ENCODE measurements at regions not wholly inside any gene's neighbourhood (a gene's known extent, or its start where the extent isn't known, plus 50 kb on each side); places are given as distances from the start of the nearest gene placed in this dataset.
"Not testable (repeated sequence)": the region's sequence is repeated elsewhere in the genome, so short reads cannot be mapped to it uniquely, and the experiment has no call there.

DNA sequence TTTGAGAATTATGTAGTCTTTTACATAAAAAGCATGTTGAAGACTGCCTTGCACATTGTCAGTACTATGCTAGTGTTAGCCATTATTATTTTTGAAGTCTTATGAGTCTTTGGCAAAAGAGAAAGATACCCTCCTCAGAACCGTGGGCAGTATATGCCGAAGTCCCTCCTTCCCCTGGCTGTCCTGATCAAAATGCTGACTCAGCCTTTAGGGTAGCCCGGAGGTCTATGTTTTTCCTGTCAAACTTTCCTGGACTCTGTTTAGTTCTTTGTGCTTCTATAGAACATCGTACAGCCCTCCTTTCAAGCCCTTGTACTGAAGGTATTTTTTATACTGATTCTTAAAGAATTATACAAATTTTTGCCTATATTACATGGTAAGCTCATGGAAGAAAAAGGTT lies 264.7 kb upstream of the ATP5MC3 start:
- intact Hi-C loops (cut with DNase I) = no loop called here
- DNase-seq (ENCODE audit: low spot score) = no peak

DNA sequence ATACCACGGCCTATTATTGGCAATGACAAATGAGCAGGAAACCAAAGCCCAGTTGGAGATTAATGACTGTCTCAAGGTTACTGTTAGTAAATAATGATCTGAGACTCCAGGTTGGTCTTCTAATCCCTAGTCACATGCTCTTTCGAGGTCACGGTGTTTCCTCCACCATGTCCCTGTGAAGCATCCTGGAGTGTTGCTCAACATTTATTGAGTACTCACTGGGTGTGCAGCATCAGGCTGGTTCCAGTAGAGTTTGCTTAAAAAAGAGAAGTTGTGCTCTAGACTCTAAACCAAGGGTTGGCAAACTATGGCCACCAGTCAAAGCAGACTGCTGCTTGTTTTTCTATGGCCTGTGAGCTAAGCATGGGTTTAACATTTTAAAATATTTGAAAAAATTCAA lies 263.8 kb upstream of the ATP5MC3 start:
- no peak for DNase-seq (ENCODE audit: low spot score)
- intact Hi-C loops (cut with DNase I) = no loop called here

DNA sequence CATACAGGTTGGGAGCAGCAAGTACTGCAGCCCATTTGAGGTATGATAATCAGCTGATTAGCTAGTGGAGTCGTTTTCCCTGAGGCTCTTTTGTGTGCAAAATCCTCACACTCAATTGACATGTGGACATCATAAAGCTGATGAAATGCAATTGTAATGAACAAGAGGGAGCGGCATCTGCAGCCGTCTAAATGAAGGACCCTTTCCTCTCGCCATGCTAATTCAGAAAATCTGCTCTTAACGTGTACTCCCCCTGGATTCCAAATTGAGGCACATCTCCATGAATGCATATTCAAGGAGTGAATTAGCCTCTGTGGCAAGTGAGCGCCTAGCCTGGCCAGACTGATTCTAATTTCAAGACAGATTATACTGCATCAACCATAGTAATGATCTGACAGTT lies 260.9 kb upstream of the ATP5MC3 start:
- intact Hi-C loops (cut with DNase I) = no loop called here

DNA sequence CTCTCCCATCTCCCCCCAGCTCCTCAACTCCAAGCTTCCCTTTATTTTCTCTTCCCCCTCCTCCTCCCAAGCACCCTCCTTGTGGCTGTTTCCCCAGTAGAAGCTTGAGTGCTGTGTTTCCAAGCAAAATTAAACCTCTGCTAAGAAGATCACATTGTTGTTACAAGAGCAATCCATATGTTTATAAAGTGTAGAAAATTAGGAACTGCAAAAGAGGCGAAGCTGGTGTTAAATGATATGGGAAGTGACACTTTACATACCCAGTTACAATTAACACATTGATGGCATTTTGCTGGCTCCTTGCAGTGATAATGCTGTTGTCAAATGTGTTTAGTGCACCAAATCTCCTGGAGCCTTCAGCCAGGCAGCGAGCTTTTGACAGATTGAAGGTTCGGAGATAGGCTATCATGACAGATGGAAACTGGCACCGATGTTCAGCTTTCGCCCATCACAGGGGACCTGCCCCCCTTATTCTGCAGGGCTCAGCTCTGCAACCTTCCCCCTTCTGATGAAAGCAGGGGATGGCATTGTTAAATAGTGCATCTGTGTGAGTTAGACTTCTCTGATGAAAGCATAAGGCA lies 259.8 kb upstream of the ATP5MC3 start:
- intact Hi-C loops (cut with DNase I) = no loop called here
- DNase-seq (ENCODE audit: low spot score) = no peak

More for the DNA sequence above, 260.9 kb upstream of the ATP5MC3 start:
- no peak for DNase-seq (ENCODE audit: low spot score)

DNA sequence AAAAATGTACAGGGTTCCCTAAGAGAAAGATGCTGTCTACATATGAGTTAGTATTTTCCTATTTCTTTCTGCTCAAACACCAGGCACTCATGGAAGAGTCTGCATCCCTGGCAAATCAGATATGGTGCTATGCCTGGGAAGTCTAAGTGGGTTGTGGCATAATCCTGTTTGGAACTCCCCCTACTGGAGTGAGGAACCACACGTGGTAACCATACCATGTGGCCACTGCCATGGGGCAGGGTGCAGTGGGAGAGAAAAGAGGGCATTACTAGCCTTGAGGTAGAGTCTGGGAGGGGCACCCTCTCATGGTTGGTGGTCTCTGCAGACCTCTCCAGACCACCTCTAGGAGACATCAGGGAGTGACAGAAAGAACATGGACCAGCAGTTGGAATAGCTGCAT lies 257.9 kb upstream of the ATP5MC3 start:
- intact Hi-C loops (cut with DNase I) = no loop called here
- DNase-seq (ENCODE audit: low spot score) = no peak

DNA sequence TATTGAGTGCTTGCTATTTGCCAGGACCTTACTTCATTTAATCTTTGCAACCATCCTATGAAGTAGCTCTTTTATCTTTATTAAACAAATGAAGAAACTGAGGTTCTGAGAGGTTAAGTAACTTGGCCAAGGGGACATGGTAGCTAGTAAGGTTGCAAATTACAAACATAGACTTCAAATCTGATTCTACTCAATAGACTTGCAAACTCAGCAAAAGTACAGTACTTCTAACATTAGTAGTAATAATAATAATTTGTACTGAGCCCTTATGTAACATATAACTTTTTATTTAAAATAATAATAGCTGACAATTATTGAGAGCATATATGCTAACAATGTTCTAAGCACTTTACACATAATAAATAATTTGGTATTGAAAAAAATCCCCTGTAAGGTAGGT lies 255.7 kb upstream of the ATP5MC3 start:
- DNase-seq (ENCODE audit: low spot score) = no peak
- intact Hi-C loops (cut with DNase I) = no loop called here

DNA sequence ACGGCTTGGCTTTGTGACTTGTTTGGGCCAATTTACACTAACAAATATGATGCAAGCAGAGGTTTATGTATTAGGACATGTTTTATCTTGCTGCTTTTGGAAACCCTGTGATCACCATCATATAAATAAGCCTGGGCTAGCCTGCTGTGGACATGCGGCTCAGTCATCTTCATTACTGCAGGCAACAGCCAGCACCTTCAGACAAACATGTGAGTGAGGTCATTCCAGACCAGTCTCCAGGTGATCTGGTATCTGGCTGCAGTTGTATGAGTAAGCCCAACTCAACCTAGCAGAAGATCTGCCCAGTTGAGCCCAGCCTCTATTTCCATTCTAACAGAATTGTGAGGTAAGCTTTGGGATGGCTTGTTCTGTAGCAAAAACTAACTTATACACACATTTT lies 254.6 kb upstream of the ATP5MC3 start:
- intact Hi-C loops (cut with DNase I) = no loop called here
- DNase-seq (ENCODE audit: low spot score) = no peak

DNA sequence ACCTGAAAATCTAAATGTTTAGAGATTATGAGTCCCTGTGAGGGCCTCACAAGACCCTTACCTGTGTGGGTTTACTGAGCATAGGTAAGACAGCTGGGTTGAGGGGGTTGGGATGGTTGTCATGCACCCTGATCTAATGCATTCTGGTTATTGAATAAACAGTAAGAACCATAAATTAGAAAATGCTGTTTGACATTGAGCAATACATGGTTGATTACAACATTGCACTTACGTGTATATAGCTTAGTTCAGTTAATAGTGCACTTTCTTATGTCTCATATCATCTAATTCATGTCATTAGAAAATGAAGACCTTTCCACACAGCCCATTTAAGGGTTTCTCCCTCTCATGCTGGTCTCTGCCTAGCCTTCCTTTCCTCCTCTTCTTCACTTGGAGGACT lies 253.5 kb upstream of the ATP5MC3 start:
- no peak for DNase-seq (ENCODE audit: low spot score)
- intact Hi-C loops (cut with DNase I) = no loop called here

DNA sequence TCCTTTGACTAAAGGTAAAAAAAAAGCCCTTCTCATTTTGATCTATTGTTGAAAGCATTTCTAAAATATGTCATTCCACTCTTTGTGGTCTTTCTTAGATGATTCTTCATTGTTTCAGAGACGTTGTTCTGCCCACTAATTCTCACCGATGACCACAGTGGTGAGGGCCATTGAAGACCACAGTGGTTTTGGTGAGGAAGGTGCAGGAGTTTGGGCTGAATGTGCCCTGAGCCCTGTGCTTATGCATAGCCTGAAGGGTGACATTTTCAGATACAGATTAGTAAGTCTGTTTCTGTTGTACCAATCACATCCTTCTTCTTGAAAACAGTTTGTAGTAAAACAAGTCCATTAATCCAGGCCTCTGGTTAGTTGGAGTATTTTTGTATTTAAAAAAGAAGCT lies 251.3 kb upstream of the ATP5MC3 start:
- intact Hi-C loops (cut with DNase I) = no loop called here
- DNase-seq (ENCODE audit: low spot score) = no peak

DNA sequence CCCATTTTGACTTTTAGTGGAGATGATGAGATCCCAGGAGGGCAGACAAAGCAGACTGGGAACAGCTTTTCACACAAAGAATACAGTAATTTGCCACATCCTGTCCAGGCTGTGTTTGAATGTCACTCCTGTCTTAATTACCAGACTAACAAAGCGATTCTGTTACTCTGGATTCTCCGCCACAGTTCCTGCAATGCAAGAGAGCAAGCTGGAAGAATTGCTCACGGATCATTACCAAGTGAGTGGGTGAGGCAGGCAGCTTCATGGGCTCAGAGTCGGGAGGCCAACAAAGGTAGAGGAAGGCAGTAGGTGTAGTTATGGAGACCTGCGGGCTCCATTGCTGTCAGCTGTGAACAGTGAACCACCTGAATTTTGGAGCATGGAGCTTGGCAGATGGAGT lies 250.5 kb upstream of the ATP5MC3 start:
- intact Hi-C loops (cut with DNase I) = no loop called here
- no peak for DNase-seq (ENCODE audit: low spot score)

DNA sequence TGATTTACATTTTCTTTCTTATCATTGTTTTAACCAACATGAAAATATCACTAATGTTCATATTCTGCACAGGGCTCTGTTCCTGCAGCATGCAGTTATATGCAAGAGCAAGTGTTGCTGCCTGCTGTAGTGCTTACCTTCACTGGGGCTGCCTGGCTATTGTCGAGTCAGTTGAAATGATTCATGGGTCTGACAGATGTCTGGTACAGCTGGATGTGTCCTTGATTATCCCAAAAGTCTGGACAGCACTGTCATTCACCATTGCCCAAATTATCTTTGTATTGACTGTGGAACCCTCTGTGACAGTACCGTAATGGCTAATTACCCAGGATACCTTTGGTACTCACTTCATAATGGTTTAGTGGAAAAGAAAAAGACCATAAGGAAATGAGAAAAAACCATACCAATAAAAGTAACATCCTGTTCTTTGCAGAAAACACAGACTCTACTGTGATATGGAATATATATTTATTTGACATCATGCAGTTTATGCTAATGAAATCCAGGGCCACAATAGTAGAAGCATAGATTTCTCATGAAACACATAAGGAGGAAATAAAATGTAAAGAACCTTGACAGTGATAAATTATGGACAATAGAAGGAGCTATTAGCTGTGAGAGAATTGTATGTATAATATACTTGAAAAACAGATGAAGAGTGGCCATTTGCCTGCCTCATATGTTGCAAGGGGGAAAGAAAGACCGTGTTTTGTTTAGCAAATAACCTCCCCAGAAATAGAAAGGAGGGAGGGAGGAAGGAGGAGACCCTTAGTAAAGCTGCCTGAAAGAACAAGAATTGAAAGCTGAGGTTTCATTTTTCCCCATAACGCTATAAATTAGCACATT lies 249.8 kb upstream of the ATP5MC3 start:
- intact Hi-C loops (cut with DNase I) = no loop called here
- no peak for DNase-seq (ENCODE audit: low spot score)

DNA sequence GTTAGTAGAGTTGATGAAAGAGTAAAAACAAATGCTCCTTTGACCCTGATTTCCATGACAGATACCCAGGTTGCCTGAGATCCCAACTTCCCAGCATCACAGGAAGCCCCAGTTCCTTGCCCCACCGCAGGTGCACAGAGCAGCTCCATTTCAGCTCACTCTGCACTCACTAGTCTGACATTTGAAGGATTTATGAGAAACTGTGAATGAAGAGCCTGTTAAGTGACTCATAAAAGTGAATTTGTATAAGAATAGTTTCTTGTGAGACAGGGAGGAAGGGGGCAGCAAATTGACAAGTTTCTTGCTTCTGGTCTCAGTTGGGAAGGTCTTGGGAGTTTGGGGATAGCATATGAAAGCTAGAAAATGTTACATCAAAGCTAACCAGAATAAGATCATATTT lies 248.7 kb upstream of the ATP5MC3 start:
- intact Hi-C loops (cut with DNase I) = no loop called here
- DNase-seq (ENCODE audit: low spot score) = no peak

DNA sequence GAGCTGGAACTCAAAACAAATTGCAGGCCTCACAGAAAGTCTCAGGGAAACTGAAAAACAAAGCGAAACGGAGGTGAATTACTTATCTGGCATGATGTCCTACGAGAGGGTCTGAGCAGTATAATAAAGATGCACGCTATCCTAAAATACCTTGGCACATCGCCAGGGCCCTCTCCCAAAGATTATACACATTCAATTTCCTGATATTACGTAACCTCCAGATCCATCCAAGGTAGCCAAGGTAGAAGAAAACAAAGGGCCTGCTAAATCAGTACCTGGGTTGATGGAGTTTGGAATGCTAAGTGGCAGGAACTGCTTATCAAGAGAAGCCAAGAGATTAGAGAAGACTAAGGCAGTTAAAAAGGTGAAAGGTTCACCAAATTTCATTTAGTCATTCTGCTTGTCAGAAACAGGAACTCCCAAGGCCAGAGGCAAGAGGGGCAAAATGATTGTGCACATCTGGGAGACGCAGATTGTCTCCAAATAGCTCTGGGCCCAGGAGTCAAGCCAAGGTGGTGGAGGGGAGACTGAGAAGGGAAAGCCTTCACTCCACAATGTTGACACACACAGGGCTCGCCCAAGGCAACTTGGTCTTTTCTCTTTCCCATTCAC lies 236.8 kb upstream of the ATP5MC3 start:
- no peak for DNase-seq (ENCODE audit: low spot score)
- intact Hi-C loops (cut with DNase I) = no loop called here

DNA sequence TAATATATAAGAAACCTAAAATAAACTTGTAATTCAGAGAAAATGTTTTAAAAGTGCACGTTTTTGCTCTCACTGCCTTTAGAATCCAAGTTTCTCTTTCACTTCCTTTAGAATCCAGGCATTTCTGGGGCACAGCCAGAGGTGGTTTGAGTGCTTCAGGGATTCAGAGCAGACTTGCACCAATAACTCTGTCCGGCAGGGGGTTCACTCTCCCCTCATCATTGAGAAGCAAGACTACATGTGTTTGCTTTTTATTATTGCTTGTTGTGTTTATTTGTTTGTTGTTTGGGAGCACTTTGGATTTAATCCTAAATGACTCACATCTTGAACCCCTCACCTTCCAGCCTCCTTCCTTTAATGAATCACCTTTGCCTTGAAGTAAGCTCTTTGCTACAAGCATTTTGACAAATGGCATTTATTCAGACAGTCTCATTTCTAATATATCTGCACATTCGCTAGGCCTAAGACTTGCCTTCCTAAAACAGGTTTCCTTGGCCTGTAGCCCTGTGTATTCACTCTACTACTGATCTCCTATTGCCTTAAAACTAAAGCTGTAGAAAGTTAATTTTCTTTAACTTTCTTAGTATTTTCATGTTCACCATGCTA lies 233.5 kb upstream of the ATP5MC3 start:
- no peak for DNase-seq (ENCODE audit: low spot score)
- intact Hi-C loops (cut with DNase I) = loop anchor here (2.0 kb wide), 1 partner anchor 672 kb away; no protein-coding TSS in a partner anchor

DNA sequence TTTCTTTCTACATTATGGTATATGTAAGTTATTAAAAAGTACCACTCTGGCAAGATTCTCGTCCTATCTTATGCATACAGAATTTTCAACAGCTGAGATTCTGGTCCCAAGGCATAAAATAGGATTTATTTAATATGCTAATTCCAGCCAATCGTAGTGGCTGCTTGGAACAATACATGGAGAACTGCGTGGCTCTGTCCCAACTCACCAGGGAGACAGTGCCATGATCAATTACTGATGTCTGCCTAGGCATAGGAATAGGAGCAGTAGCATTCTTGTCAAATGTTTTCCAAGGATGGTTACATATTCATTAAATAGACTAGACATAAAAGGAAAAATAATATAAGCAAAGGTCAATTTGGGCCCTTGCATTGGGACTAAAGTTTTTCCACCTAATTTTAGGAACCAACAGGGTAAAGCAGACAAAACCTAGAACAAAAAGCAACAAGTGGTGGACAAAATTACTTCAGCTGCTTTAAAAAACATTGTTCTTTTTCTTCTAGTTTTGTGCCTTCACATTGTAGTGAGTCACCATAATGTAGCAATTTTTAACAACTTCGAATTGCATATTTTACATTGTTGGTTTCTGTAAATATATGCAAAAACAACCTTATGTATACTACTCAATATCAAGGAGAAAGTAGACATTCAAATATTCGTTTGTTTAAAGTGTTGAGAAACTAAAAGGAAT lies 232.8 kb upstream of the ATP5MC3 start:
- intact Hi-C loops (cut with DNase I) = loop anchor here (2.0 kb wide), 1 partner anchor 672 kb away; no protein-coding TSS in a partner anchor
- DNase-seq (ENCODE audit: low spot score) = no peak

DNA sequence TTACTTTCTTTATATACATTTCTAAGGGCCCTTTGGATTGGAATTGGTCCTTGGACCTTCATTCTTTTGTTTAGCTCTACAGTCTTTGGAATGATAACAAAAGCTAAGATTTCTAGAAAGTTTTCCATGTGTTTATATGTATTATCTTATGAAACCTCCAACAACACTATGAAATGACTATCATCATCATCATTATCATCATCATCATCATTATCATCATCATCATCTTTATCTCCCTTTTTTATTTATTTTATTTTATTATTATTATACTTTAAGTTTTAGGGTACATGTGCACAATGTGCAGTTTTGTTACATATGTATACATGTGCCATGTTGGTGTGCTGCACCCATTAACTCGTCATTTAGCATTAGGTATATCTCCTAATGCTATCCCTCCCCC lies 229.4 kb upstream of the ATP5MC3 start:
- DNase-seq (ENCODE audit: low spot score); intact Hi-C loops (cut with DNase I): not testable (repeated sequence)

DNA sequence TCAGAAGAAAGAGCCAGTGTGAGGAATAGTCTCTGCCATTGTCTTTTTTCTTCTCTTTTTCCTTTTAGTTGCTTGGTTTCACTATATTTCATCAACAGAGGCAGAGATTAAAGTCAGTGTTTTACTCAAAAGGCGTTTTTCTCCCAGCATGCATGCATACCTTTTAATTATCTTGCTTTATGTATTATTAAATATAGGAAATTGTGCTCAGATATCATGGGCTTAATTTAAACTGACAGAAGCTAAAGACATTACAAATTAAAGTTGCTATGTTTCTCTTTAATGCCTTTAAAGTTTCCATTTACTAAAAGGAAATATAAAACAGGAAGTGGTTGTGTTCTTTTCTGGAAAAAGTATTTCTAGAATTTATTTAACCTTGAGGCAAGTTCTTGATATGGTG lies 223.3 kb upstream of the ATP5MC3 start:
- intact Hi-C loops (cut with DNase I) = no loop called here
- DNase-seq (ENCODE audit: low spot score) = no peak

DNA sequence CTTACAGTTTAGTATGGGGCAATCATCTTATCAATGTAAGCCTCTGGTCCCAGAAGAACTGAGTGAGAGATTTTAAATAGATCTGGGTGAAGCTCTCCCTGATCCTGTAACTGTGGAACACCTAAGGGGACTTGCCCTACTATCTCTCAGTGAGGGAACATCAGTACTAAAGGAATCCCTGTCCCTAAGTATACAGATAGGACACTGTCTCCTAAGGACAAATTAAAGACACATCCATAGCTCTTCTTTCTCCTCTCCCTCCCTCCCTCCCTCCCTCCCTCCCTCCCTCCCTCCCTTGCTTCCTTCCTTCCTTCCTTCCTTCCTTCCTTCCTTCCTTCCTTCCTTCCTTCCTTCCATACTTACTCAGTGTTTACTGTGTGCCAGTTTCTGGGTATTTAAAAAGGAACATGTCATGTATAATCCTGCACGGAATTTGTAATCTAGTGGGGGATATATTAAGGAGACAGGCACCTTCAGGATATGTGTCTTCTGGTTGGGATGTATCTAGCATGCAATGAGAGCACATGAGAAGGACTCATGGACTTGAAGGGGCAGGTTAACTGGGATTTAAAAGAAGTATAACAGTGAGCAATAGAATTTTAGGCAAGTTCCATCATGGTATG lies 222.2 kb upstream of the ATP5MC3 start:
- DNase-seq (ENCODE audit: low spot score) = no peak
- intact Hi-C loops (cut with DNase I) = no loop called here

DNA sequence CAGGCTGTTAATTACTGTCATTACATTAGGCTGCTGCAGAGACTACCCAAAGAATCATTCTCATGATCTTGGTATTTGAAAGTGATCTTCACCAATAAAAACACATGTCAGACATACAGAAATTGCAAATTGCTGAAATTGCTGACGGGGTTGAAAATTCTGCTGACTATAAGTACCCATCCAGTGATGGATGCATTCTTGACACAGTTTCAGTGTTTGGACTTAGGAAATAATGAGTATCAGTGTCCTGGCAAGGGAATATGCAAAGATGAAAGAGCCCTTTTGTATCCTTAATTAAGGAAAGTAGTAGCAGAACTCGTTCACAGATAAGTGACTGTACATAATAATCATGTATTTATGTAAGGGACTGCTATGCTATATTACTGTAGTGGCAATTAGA lies 221.1 kb upstream of the ATP5MC3 start:
- no peak for DNase-seq (ENCODE audit: low spot score)
- intact Hi-C loops (cut with DNase I) = no loop called here

All from cardiac septum (tissue), 1 donor.